T-helper 9 cell (primary cell): ENCODE measurements at regions not wholly inside any gene's neighbourhood (a gene's known extent, or its start where the extent isn't known, plus 50 kb on each side); places are given as distances from the start of the nearest gene placed in this dataset.
"Not testable (repeated sequence)": the region's sequence is repeated elsewhere in the genome, so short reads cannot be mapped to it uniquely, and the experiment has no call there.

ENCODE experiments used
- DNase-seq: peaks from one replicate; pipeline ENCODE4 v3.0.0-alpha.2; 2020

GRCh38 chr9:78121488-78121887 lies 89.9 kb upstream of the GNAQ start:
- DNase-seq = peak; percentile 37

DNA sequence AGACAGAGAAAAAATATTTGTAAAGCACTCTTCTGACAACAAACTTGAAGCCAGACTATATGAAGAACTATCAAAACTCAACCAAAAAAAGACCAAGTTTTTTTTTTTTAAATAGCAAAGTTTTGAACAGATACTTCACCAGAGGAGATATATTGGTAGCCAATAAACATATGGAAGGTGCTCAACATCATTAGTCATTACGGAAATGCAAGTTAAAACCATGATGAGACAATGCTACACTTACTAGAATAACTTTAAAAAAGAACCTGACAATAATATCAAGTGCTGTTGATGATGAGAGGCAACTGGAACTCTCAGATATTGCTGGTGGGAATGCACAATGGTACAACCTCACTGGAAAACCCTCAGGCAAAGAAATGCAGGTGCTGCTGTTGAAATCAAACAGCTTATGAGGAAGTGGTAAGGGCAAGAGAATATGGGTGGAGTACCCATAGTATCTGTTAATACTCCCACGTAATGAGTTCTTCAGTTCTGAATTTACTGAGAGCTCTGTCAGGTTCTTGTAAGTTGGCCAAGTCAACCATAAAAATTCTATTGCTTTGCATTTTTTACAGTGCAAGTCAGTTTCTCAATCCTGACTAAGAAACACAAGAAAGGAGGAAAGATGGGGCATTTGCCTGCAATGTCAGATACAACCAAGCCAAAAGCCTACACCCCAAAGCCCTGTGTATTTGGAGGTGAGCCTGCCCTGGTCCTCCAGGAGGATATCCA lies 87.3 kb upstream of the GNAQ start:
- no peak for DNase-seq

GRCh38 chr9:78115073-78115472 lies 83.5 kb upstream of the GNAQ start:
- no peak for DNase-seq

DNA sequence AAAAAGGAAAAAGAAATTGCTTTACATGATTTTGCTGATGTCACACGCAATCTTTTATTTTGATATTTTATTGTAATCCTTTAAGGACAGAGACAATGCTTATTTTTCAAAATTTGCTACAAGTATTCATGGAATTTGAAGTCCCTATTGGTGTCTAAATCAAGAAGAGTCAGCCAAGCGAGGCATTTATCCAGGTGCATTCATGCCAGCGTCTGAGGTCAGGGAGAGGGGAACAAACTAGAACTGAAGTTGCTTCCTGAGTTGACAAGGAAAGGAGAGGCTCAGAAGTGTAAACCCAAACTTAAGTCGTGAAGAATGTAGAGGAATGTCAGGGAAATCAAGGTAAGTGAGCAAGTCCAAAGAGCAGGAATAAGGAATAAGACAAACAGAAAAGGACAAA lies 83.0 kb upstream of the GNAQ start:
- no peak for DNase-seq

DNA sequence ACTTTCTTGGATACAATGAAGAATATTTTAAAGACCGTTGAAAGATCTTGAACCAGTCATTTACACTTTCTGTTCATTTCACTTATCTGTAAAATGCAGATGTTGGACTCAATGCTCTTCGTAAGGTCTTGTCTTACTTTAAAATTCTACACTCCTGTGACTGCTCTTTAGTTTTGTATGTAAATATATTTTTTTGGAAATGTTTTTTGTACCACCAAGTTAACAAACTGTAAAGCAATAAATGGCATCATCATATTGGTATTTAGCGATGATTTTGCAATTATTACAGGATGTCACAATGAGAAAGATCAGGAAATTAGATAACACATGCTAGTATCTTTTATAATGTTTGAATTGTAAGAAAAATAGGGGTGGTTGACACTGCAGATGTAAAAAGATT lies 80.8 kb upstream of the GNAQ start:
- no peak for DNase-seq

GRCh38 chr9:78112004-78112403 lies 80.4 kb upstream of the GNAQ start:
- DNase-seq = no peak

DNA sequence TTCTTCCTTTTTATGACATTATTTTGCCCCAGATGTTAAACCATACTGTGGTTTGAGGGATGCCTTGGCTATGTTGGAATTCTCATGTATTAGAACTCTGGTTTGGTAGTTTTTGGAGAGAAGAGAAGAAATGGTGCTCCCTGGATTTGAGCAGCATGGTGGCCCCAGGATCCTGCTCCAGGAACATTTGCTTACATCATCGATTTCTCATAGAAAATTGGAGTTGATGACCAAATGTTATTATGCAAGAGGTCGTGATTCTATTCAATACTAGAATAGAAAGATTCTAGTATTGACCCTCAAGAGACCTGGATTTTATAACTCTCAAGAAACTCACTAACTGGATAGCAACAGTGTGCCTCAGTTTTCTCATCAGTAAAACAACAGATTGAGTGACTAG lies 77.5 kb upstream of the GNAQ start:
- DNase-seq = no peak

DNA sequence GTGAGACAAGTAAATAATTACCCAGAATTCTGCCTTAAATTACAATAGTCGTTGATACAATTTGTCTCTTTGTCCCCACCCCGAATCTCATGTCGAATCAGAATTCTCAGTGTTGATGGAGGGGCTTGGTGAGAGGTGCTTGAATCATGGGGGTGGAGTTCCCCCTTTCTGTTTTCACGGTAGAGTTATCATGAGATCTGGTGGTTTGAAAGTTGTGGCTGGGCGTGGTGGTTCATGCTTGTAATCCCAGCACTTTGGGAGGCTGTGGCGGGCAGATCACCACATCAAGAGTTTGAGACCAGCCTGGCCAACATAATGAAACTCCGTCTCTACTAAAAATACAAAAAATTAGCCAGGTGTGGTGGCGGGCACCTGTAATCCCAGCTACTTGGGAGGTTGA lies 75.0 kb upstream of the GNAQ start:
- DNase-seq = not testable (repeated sequence)

DNA sequence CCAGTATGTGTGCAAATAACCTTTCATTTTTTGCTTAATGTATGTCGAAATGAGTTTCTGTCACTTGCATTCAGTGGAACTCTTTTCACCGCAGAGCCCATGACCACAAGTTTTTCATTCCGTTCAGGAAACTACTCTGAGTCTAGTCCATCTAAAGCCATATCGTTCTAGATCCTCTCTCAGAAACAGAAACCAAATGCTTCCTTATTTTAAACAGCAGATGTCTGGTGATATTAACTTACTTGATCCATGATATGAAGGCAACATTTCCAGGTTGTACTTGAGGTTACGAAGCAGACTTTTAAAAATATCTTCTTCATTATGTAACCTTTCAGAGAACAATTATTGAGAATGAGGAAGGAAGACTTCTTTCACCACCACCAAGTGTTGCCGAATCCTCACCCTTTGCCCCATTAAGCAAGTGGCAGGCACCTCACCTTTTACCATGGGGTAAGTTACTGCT lies 72.4 kb upstream of the GNAQ start:
- no peak for DNase-seq

DNA sequence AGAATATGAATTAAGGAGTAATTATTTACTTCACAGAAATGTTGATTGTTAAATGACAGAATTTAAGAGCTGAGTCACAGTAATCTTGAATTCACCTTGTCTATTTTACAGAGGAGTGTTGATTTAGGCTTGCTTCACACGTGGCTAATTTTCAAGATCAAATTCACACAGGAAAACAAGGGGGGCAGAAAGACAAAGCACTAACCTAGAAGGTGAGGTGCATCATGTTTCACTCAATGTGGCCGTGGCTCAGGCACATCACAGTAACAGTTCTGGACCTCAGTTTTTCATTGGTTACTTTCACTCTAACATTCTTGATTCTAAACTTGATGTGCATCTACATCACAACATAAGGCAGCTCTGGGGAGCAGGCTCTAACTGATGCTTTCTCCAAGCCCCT lies 69.6 kb upstream of the GNAQ start:
- no peak for DNase-seq

DNA sequence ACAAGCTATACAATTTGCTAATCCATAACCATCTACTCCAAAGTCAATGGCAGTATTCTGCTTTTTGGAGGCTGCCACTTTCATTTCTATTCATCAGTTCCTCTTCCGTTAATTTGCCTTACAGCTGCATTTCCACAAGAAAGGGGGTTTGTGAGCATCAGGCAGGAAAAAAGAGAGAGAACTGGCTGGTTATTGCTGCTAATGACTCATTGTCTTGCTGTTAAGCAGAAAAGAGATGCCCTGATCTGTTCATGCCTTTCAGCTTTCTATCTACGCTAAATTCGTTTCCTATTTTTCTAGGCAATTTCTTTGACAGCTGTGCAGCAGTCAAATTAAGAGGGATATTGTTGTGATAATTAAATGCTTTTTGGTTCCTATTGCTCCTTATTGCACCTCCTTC lies 65.9 kb upstream of the GNAQ start:
- no peak for DNase-seq

GRCh38 chr9:78091731-78092130 lies 60.1 kb upstream of the GNAQ start:
- no peak for DNase-seq

DNA sequence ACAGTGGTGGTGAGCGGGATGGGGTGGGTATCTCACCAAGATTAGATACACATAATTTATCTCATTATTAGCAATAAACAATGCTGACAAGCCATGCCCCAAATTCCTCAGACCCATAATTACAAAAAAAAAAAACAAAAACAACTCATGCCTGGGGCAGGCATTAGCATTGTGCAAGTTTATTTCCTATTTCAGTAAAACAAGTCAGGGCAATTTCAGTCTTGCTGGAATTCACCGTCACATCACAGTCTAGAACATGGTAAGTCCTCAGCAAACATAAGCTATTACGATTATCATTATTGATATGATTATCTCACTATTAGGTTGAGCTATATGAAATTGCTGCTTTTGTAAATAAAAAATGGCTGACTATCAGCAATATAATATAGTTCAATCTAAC lies 57.5 kb upstream of the GNAQ start:
- no peak for DNase-seq

DNA sequence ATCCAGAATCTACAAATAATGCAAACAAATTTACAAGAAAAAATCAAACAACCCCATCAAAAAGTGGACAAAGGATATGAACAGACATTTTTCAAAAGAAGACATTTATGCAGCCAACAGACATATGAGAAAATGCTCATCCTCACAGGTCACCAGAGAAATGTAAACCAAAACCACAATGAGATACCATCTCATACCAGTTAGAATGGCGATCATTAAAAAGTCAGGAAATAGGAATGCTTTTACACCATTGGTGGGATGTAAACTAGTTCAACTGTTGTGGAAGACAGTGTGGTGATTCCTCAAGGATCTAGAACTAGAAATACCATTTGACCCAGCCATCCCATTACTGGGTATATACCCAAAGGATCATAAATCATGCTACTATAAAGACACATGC lies 56.6 kb upstream of the GNAQ start:
- not testable (repeated sequence) for DNase-seq
